SK-N-SH treated with all-trans-retinoic acid at 6 μM for 48 hours (cell line): ENCODE measurements at regions not wholly inside any gene's neighbourhood (a gene's known extent, or its start where the extent isn't known, plus 50 kb on each side); places are given as distances from the start of the nearest gene placed in this dataset.

Experiments
- ATAC-seq: fragments of 200-7000 bp; cut with Tn5 transposase; 3 replicates; pipeline ENCODE4 v1.9.1; 2020; ENCODE audit warnings: mild to moderate bottlenecking, moderate library complexity
- ARNTL ChIP-seq: fragments of 450-650 bp; formaldehyde crosslinking; IDR thresholded peaks from 2 replicates; pipeline ENCODE4 v1.5.0; 2020; ENCODE audit warnings: low read depth, mild to moderate bottlenecking, moderate library complexity, borderline replicate concordance
- BACH2 ChIP-seq: fragments of 250-450 bp; sonication (Bioruptor Pico); IDR thresholded peaks from 2 replicates; pipeline ENCODE4 v1.9.0; 2021; ENCODE audit warnings: mild to moderate bottlenecking, borderline replicate concordance
- CSDC2 ChIP-seq: fragments of 250-450 bp; sonication (Bioruptor Pico); IDR thresholded peaks from 2 replicates; pipeline ENCODE4 v1.5.0; 2020; ENCODE audit warnings: mild to moderate bottlenecking, moderate library complexity
- ESRRG ChIP-seq: fragments of 250-450 bp; sonication (Bioruptor Pico); IDR thresholded peaks from 2 replicates; pipeline ENCODE4 v1.6.1; 2021; ENCODE audit warnings: mild to moderate bottlenecking
- GLIS3 ChIP-seq: fragments of 250-450 bp; sonication (Bioruptor Pico); IDR thresholded peaks from 2 replicates; pipeline ENCODE4 v1.5.0; 2020; ENCODE audit warnings: mild to moderate bottlenecking, moderate library complexity
- ISL1 ChIP-seq: fragments of 250-450 bp; sonication (Bioruptor Pico); IDR thresholded peaks from 2 replicates; pipeline ENCODE4 v2.1.2; 2022; ENCODE audit warnings: mild to moderate bottlenecking, moderate library complexity
- OSR1 ChIP-seq: fragments of 250-450 bp; sonication (Bioruptor Pico); IDR thresholded peaks from 2 replicates; pipeline ENCODE4 v1.8.0; 2022; ENCODE audit warnings: moderate library complexity, mild to moderate bottlenecking, inconsistent platforms
- PPARA ChIP-seq: fragments of 250-450 bp; sonication (Bioruptor Pico); IDR thresholded peaks from 2 replicates; pipeline ENCODE4 v1.5.0; 2020; ENCODE audit warnings: mild to moderate bottlenecking, borderline replicate concordance
- SNAI2 ChIP-seq: fragments of 250-450 bp; sonication (Bioruptor Pico); IDR thresholded peaks from 2 replicates; pipeline ENCODE4 v1.5.0; 2020; ENCODE audit warnings: mild to moderate bottlenecking, moderate library complexity
- TCF4 ChIP-seq: fragments of 250-450 bp; sonication (Bioruptor Pico); IDR thresholded peaks from 2 replicates; pipeline ENCODE4 v1.8.0; 2021; ENCODE audit warnings: mild to moderate bottlenecking, moderate library complexity, borderline replicate concordance
- TOX ChIP-seq: fragments of 250-450 bp; sonication (Bioruptor Pico); IDR thresholded peaks from 2 replicates; pipeline ENCODE4 v1.8.0; 2021; ENCODE audit warnings: mild to moderate bottlenecking, moderate library complexity, borderline replicate concordance
- ZC3H10 ChIP-seq: fragments of 250-450 bp; sonication (Bioruptor Pico); IDR thresholded peaks from 2 replicates; pipeline ENCODE4 v1.5.1; 2021; ENCODE audit warnings: mild to moderate bottlenecking, moderate library complexity
- ZFP3 ChIP-seq: fragments of 250-450 bp; sonication (Bioruptor Pico); IDR thresholded peaks from 2 replicates; pipeline ENCODE4 v1.5.0; 2020; ENCODE audit warnings: mild to moderate bottlenecking, moderate library complexity
- ZFP30 ChIP-seq: fragments of 450-650 bp; formaldehyde crosslinking; IDR thresholded peaks from 2 replicates; pipeline ENCODE4 v1.5.0; 2022; ENCODE audit warnings: mild to moderate bottlenecking, moderate library complexity
- ZNF565 ChIP-seq: fragments of 450-650 bp; formaldehyde crosslinking; conservative IDR thresholded peaks from 2 replicates; pipeline ENCODE4 v1.5.0; 2020; ENCODE audit warnings: low read depth, mild to moderate bottlenecking, moderate library complexity
- ZNF70 ChIP-seq: fragments of 450-650 bp; formaldehyde crosslinking; IDR thresholded peaks from 2 replicates; pipeline ENCODE4 v1.5.0; 2020; ENCODE audit warnings: mild to moderate bottlenecking, moderate library complexity
- ZNF8 ChIP-seq: fragments of 450-650 bp; formaldehyde crosslinking; IDR thresholded peaks from 2 replicates; pipeline ENCODE4 v1.5.0; 2020; ENCODE audit warnings: mild to moderate bottlenecking, moderate library complexity
- TF ChIP-seq, protein P1 (sequence below): fragments of 250-450 bp; sonication (Bioruptor Pico); IDR thresholded peaks from 2 replicates; pipeline ENCODE4 v1.8.0; 2021; ENCODE audit warnings: low read depth, mild to moderate bottlenecking, moderate library complexity, borderline replicate concordance
- TF ChIP-seq, protein P2 (sequence below): fragments of 250-450 bp; sonication (Bioruptor Pico); IDR thresholded peaks from 2 replicates; pipeline ENCODE4 v1.5.1; 2021; ENCODE audit warnings: mild to moderate bottlenecking, moderate library complexity
- TF ChIP-seq, protein P3 (sequence below): fragments of 250-450 bp; sonication (Bioruptor Pico); IDR thresholded peaks from 2 replicates; pipeline ENCODE4 v1.5.0; 2020; ENCODE audit warnings: mild to moderate bottlenecking, moderate library complexity
- TF ChIP-seq, protein P4 (sequence below): fragments of 250-450 bp; sonication (Bioruptor Pico); IDR thresholded peaks from 2 replicates; pipeline ENCODE4 v1.8.0; 2020; ENCODE audit warnings: mild to moderate bottlenecking, moderate library complexity, borderline replicate concordance

DNA sequence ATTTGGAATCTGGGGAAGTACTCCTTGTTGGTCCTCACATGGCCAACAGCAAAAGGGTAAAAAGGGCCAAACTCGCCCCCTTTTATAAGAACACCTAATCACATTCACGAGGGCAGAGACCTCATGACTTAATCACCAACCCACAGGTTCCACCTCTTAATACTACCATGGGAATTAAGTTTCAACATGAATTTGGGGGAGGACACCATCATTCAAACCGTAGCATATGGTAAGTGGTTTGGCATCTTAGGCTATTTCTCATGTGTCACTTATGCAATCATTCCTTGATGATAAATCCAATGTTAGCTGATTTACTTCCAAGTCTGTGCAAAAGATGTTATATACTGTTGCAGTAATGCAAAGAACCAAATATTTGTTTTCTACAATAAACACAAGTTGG is 302.9 kb upstream of the FAM241A start:
- ATAC-seq = no peak
- TF ChIP-seq ZNF565 (no peak), ZFP3 (CRISPR knock-in tag) (no peak), SNAI2 (CRISPR knock-in tag) (no peak), CSDC2 (CRISPR knock-in tag) (no peak), ZNF70 (CRISPR knock-in tag) (no peak), TOX (CRISPR knock-in tag) (no peak), TCF4 (CRISPR knock-in tag) (no peak), OSR1 (CRISPR knock-in tag) (no peak), ZC3H10 (no peak), ISL1 (CRISPR knock-in tag) (no peak), GLIS3 (CRISPR knock-in tag) (no peak), PPARA (no peak), ZNF8 (CRISPR knock-in tag) (no peak)
- TF ChIP-seq, protein P1, sequence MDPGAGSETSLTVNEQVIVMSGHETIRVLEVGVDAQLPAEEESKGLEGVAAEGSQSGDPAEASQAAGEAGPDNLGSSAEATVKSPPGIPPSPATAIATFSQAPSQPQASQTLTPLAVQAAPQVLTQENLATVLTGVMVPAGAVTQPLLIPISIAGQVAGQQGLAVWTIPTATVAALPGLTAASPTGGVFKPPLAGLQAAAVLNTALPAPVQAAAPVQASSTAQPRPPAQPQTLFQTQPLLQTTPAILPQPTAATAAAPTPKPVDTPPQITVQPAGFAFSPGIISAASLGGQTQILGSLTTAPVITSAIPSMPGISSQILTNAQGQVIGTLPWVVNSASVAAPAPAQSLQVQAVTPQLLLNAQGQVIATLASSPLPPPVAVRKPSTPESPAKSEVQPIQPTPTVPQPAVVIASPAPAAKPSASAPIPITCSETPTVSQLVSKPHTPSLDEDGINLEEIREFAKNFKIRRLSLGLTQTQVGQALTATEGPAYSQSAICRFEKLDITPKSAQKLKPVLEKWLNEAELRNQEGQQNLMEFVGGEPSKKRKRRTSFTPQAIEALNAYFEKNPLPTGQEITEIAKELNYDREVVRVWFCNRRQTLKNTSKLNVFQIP (CRISPR knock-in tag) = no peak
- TF ChIP-seq, protein P2, sequence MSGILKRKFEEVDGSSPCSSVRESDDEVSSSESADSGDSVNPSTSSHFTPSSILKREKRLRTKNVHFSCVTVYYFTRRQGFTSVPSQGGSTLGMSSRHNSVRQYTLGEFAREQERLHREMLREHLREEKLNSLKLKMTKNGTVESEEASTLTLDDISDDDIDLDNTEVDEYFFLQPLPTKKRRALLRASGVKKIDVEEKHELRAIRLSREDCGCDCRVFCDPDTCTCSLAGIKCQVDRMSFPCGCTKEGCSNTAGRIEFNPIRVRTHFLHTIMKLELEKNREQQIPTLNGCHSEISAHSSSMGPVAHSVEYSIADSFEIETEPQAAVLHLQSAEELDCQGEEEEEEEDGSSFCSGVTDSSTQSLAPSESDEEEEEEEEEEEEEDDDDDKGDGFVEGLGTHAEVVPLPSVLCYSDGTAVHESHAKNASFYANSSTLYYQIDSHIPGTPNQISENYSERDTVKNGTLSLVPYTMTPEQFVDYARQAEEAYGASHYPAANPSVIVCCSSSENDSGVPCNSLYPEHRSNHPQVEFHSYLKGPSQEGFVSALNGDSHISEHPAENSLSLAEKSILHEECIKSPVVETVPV (CRISPR knock-in tag) = no peak
- TF ChIP-seq, all 23 proteins: peak for 0

DNA sequence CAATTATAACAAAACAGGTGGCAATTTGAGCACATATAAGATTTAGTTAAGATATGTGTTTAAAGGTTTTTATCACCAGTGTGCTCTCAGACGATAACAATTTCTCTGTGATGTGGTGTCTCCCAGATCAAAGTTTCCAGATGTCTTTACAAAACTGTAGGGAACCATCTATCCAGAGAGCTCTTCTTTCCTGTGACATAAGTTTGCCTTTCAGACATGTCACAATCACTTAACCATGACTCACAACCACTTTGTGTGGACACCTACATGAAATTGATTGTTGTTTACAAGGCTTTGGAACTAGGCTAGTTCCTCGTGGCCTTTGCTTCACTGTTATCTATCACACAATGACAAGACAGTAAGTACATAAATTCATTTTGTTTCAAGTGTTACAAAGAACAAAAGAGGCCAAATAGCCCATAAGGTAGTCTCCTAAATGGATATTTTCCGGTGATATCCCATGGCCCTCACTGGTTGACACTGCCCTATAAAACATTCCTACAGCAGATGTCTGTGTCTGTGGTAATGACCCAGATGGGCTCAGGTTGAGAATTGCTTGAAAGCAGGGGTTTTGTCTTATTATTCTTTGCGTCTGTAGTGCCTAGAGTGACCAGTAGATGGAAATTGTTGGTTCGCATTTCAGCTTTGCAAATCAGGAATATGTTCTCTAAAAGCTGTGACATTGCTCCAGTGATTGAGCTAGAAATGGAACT is 297.8 kb upstream of the FAM241A start:
- TF ChIP-seq ZC3H10 (no peak), ZNF565 (no peak), OSR1 (CRISPR knock-in tag) (no peak), TCF4 (CRISPR knock-in tag) (no peak), PPARA (no peak), ISL1 (CRISPR knock-in tag) (no peak), ARNTL (CRISPR knock-in tag) (no peak), GLIS3 (CRISPR knock-in tag) (no peak), BACH2 (CRISPR knock-in tag) (no peak), ESRRG (no peak), TOX (CRISPR knock-in tag) (no peak), CSDC2 (CRISPR knock-in tag) (no peak), ZFP3 (CRISPR knock-in tag) (no peak), ZFP30 (CRISPR knock-in tag) (no peak)
- TF ChIP-seq, protein P3, sequence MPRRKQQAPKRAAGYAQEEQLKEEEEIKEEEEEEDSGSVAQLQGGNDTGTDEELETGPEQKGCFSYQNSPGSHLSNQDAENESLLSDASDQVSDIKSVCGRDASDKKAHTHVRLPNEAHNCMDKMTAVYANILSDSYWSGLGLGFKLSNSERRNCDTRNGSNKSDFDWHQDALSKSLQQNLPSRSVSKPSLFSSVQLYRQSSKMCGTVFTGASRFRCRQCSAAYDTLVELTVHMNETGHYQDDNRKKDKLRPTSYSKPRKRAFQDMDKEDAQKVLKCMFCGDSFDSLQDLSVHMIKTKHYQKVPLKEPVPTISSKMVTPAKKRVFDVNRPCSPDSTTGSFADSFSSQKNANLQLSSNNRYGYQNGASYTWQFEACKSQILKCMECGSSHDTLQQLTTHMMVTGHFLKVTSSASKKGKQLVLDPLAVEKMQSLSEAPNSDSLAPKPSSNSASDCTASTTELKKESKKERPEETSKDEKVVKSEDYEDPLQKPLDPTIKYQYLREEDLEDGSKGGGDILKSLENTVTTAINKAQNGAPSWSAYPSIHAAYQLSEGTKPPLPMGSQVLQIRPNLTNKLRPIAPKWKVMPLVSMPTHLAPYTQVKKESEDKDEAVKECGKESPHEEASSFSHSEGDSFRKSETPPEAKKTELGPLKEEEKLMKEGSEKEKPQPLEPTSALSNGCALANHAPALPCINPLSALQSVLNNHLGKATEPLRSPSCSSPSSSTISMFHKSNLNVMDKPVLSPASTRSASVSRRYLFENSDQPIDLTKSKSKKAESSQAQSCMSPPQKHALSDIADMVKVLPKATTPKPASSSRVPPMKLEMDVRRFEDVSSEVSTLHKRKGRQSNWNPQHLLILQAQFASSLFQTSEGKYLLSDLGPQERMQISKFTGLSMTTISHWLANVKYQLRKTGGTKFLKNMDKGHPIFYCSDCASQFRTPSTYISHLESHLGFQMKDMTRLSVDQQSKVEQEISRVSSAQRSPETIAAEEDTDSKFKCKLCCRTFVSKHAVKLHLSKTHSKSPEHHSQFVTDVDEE (CRISPR knock-in tag) = no peak
- TF ChIP-seq, protein P2 (CRISPR knock-in tag) = no peak
- TF ChIP-seq, protein P1 (CRISPR knock-in tag) = no peak
- TF ChIP-seq, protein P4, sequence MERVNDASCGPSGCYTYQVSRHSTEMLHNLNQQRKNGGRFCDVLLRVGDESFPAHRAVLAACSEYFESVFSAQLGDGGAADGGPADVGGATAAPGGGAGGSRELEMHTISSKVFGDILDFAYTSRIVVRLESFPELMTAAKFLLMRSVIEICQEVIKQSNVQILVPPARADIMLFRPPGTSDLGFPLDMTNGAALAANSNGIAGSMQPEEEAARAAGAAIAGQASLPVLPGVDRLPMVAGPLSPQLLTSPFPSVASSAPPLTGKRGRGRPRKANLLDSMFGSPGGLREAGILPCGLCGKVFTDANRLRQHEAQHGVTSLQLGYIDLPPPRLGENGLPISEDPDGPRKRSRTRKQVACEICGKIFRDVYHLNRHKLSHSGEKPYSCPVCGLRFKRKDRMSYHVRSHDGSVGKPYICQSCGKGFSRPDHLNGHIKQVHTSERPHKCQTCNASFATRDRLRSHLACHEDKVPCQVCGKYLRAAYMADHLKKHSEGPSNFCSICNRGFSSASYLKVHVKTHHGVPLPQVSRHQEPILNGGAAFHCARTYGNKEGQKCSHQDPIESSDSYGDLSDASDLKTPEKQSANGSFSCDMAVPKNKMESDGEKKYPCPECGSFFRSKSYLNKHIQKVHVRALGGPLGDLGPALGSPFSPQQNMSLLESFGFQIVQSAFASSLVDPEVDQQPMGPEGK (CRISPR knock-in tag) = no peak
- peak; percentile 79 for ATAC-seq
